ENCODE measurements at regions not wholly inside any gene's neighbourhood (a gene's known extent, or its start where the extent isn't known, plus 50 kb on each side); places are given as distances from the start of the nearest gene placed in this dataset.
"Not testable (repeated sequence)": the region's sequence is repeated elsewhere in the genome, so short reads cannot be mapped to it uniquely, and the experiment has no call there.

DNA sequence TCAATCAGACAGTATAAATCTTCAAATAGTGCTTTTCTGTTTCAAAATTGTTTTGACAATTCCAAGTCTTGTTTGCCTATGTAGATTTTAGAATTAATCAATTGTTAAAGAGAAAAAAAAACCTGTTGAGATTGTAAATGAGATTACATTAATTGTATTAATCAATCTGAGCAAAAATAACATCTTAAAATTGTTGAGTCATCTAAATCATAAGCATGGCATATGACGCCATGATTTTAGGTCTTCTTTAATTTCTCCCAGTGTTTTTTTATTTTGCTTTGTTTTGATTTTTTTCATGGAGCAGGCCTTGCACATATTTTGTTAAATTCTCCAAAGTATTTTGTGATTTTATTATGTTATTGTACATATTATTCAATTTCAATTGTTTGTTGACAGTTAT lies 988.0 kb upstream of the SEMA6A start:
- DNase-seq (ENCODE audit: insufficient read length, low spot score) (no peak), FAIRE-seq (no peak)
- TF ChIP-seq POLR2A (IDR thresholded peaks at IDR 0.05; ENCODE audit: low read depth, low read length) (no peak), PAX5 (IDR thresholded peaks at IDR 0.05; ENCODE audit: insufficient read depth, low read length, severe bottlenecking) (no peak), SPI1 (IDR thresholded peaks at IDR 0.05; ENCODE audit: low read depth, low read length) (no peak), POLR2AphosphoS5 (IDR thresholded peaks at IDR 0.05; ENCODE audit: low read depth, low read length) (no peak), TAF1 (IDR thresholded peaks at IDR 0.05; ENCODE audit: low read depth, low read length) (no peak), POU2F2 (IDR thresholded peaks at IDR 0.05; ENCODE audit: low read depth, low read length) (no peak)

DNA sequence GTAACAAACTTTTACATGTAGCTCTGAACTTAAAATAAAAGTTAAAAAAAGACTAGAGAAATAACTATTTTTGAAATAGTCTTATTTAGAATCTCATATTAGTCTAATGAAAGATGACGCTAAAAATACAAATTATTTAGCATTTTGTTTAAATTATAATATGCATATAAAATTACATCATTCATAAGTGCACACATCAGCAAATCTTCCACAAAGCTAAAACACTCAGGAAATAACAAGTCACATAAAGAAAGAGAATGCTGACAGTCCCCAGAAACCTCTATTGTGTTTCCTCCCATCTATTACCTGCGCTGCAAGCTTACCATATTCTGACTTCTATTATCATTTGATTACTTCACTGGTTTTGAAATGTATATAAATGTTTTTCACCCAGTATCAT lies 986.9 kb upstream of the SEMA6A start:
- no peak for TF ChIP-seq TAF1 (IDR thresholded peaks at IDR 0.05; ENCODE audit: low read depth, low read length)
- no peak for TF ChIP-seq SPI1 (IDR thresholded peaks at IDR 0.05; ENCODE audit: low read depth, low read length)
- no peak for TF ChIP-seq POLR2AphosphoS5 (IDR thresholded peaks at IDR 0.05; ENCODE audit: low read depth, low read length)
- no peak for TF ChIP-seq POU2F2 (IDR thresholded peaks at IDR 0.05; ENCODE audit: low read depth, low read length)
- TF ChIP-seq POLR2A (IDR thresholded peaks at IDR 0.05; ENCODE audit: low read depth, low read length) = no peak
- TF ChIP-seq PAX5 (IDR thresholded peaks at IDR 0.05; ENCODE audit: insufficient read depth, low read length, severe bottlenecking) = no peak
- FAIRE-seq = no peak
- DNase-seq (ENCODE audit: insufficient read length, low spot score) = no peak

DNA sequence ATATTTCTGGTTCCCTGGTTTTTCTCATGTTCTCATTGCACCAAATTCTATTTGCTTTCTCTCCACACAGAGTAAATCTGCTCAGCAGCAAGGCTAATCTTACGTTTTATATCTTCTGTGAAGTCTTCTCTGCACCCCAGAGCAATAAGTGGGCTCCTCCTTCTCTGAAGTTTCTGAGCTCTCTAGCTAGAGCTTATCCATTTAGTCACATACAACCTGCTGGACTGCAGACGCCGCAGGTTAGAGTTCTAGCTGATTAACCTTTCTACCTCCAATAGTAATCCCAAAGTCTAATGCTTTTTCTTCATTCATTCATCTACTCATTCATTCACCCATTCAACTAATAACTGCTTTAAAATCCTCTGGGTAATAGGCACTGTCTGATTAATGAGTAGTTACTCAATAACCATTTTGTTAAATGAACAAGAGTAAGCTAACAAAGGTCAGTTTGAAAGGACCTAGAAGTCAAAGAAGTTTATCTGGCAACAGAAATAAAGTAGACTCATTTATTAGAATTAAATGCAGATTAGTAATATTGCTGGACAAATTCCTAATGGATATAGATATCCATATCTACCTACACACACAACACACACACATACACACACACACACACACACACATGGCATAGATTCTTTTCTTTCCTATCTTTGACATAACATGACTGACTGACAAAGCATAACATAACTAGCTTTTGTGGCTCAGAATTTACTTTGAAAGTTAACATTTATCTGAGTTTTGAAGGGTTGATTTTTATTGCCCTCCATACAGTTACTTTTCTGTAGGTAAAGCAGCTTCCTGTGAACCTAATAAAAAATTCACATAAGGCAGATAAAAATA lies 984.6 kb upstream of the SEMA6A start:
- FAIRE-seq (no peak), DNase-seq (ENCODE audit: insufficient read length, low spot score) (no peak)
- TF ChIP-seq PAX5 (IDR thresholded peaks at IDR 0.05; ENCODE audit: insufficient read depth, low read length, severe bottlenecking) (no peak), SPI1 (IDR thresholded peaks at IDR 0.05; ENCODE audit: low read depth, low read length) (no peak), POLR2A (IDR thresholded peaks at IDR 0.05; ENCODE audit: low read depth, low read length) (no peak), TAF1 (IDR thresholded peaks at IDR 0.05; ENCODE audit: low read depth, low read length) (no peak), POU2F2 (IDR thresholded peaks at IDR 0.05; ENCODE audit: low read depth, low read length) (no peak), POLR2AphosphoS5 (IDR thresholded peaks at IDR 0.05; ENCODE audit: low read depth, low read length) (no peak)

DNA sequence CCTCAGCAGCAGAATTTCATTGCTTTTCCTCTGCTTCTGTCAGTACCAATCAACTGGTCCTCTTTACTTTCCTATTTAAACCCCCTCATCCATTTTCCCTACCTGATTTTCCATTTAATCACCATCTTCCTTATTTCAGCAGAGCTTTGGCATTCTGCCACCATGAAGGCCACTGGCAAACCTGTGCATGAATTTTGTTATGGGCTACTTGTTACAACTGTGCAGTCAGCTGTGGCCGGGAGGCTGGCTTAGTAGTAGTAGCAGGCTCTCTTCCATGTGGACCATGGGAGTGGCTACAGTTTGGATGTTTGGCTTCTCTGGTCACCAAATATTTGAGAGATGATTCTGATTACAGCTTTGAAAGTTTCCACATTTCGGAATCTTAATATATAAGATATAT lies 976.6 kb upstream of the SEMA6A start:
- FAIRE-seq (no peak), DNase-seq (ENCODE audit: insufficient read length, low spot score) (no peak)
- TF ChIP-seq POLR2AphosphoS5 (IDR thresholded peaks at IDR 0.05; ENCODE audit: low read depth, low read length) (no peak), SPI1 (IDR thresholded peaks at IDR 0.05; ENCODE audit: low read depth, low read length) (no peak), POLR2A (IDR thresholded peaks at IDR 0.05; ENCODE audit: low read depth, low read length) (no peak), PAX5 (IDR thresholded peaks at IDR 0.05; ENCODE audit: insufficient read depth, low read length, severe bottlenecking) (no peak), POU2F2 (IDR thresholded peaks at IDR 0.05; ENCODE audit: low read depth, low read length) (no peak), TAF1 (IDR thresholded peaks at IDR 0.05; ENCODE audit: low read depth, low read length) (no peak)

DNA sequence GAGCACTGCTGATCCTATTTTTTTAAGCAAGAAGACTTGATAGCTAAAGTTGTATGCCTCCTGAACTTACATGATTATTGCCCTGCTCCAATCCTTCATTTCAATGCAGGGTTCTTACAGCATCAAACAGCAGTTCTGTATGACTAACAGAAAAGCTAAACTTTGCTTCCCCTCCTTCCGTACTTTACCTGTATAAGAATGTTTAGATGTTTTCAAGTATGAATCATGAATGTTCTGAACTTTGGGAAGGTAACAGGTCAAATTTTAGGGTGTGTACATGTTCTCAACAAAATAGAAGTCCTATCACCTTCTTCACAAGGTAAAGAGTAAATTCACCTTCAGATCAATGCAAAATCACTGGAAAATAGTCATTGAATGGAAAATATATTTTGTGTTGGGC lies 972.6 kb upstream of the SEMA6A start:
- FAIRE-seq = no peak
- no peak for TF ChIP-seq SPI1 (IDR thresholded peaks at IDR 0.05; ENCODE audit: low read depth, low read length)
- TF ChIP-seq POLR2A (IDR thresholded peaks at IDR 0.05; ENCODE audit: low read depth, low read length) = no peak
- no peak for TF ChIP-seq PAX5 (IDR thresholded peaks at IDR 0.05; ENCODE audit: insufficient read depth, low read length, severe bottlenecking)
- no peak for TF ChIP-seq POU2F2 (IDR thresholded peaks at IDR 0.05; ENCODE audit: low read depth, low read length)
- no peak for DNase-seq (ENCODE audit: insufficient read length, low spot score)

DNA sequence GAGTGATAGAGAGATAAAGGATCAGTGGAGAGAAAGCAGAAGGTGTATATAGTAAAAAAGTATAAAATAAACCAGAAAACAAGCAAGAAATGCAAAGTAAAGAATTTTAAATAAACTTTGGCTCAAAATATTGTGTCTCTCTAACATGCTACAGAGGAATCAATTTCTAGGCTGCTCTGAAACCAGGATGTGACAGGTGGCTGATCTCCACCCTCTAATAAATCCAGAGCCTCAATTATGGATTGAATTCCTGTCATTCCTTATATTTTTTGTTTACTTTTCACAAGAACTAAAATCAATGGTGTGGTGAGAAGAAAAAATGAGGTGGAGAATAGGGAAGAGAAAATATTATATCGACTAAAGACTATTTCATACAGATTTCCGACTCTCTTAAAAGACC lies 965.1 kb upstream of the SEMA6A start:
- no peak for DNase-seq (ENCODE audit: insufficient read length, low spot score)
- no peak for FAIRE-seq
- TF ChIP-seq POLR2A (IDR thresholded peaks at IDR 0.05; ENCODE audit: low read depth, low read length) (no peak), SPI1 (IDR thresholded peaks at IDR 0.05; ENCODE audit: low read depth, low read length) (no peak), PAX5 (IDR thresholded peaks at IDR 0.05; ENCODE audit: insufficient read depth, low read length, severe bottlenecking) (no peak), TAF1 (IDR thresholded peaks at IDR 0.05; ENCODE audit: low read depth, low read length) (no peak), POU2F2 (IDR thresholded peaks at IDR 0.05; ENCODE audit: low read depth, low read length) (no peak), POLR2AphosphoS5 (IDR thresholded peaks at IDR 0.05; ENCODE audit: low read depth, low read length) (no peak)

DNA sequence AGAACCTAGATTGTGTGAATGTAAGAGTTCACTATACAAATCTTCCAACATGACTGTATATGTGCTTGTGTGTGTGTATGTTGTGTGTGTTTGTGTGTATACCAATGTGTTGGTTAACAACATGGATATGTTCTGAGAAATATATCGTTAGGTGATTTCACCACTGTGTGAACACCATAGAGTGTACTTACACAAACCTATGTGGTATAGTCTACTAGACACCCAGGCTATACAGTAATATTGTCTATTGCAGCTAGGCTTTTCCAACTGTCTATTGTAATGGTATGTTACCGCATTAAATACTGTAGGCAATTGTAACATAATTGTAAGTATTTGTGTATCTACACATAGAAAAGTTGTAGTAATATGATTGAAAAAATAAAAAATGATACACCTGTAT lies 959.2 kb upstream of the SEMA6A start:
- FAIRE-seq = no peak
- no peak for DNase-seq (ENCODE audit: insufficient read length, low spot score)
- TF ChIP-seq POLR2AphosphoS5 (IDR thresholded peaks at IDR 0.05; ENCODE audit: low read depth, low read length) = no peak
- TF ChIP-seq TAF1 (IDR thresholded peaks at IDR 0.05; ENCODE audit: low read depth, low read length) = no peak
- no peak for TF ChIP-seq POU2F2 (IDR thresholded peaks at IDR 0.05; ENCODE audit: low read depth, low read length)
- no peak for TF ChIP-seq PAX5 (IDR thresholded peaks at IDR 0.05; ENCODE audit: insufficient read depth, low read length, severe bottlenecking)
- TF ChIP-seq SPI1 (IDR thresholded peaks at IDR 0.05; ENCODE audit: low read depth, low read length) = no peak
- TF ChIP-seq POLR2A (IDR thresholded peaks at IDR 0.05; ENCODE audit: low read depth, low read length) = no peak

DNA sequence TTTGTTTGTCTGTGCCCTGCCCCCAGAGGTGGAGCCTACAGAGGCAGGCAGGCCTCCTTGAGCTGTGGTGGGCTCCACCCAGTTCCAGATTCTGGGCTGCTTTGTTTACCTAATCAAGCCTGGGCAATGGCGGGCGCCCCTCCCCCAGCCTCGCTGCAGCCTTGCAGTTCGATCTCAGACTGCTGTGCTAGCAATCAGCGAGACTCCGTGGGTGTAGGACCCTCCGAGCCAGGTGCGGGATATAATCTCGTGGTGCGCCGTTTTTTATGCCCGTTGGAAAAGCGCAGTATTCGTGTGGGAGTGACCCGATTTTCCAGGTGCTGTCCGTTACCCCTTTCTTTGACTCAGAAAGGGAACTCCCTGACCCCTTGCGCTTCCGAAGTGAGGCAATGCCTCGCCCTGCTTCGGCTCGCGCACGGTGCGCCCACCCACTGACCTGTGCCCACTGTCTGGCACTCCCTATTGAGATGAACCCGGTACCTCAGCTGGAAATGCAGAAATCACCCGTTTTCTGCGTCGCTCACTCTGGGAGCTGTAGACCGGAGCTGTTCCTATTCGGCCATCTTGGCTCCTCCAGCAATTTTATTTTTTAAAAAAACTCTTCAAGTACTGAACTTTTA lies 958.5 kb upstream of the SEMA6A start:
- not testable (repeated sequence) for DNase-seq (ENCODE audit: insufficient read length, low spot score); FAIRE-seq

DNA sequence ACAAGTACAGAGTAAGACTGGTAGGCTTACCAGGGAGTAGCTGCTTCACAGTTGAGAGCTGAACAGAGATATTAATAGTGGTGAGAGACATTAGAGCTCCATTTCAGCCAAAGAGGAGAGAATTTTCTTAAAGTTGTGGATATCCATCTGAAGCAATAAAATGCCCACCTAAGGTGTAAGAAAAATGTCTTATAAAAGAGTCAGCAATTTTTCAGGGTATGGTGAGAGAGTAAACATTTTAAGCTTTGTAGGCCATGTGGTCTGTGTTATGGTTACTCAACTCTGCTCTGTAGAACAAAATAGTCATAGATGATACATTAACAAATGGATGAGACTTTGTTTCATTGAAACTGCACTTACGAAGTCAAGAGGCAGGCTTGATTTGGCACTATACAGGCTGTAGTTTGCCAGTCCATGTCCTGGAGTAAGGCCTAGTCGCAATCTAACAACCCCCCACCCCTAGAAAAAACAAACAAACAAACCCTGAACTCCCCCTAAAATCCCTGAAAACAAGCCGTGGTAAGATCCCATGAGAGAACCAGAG lies 945.4 kb upstream of the SEMA6A start:
- DNase-seq (ENCODE audit: insufficient read length, low spot score) = no peak
- TF ChIP-seq POU2F2 (IDR thresholded peaks at IDR 0.05; ENCODE audit: low read depth, low read length) (no peak), POLR2AphosphoS5 (IDR thresholded peaks at IDR 0.05; ENCODE audit: low read depth, low read length) (no peak), TAF1 (IDR thresholded peaks at IDR 0.05; ENCODE audit: low read depth, low read length) (no peak), POLR2A (IDR thresholded peaks at IDR 0.05; ENCODE audit: low read depth, low read length) (no peak), SPI1 (IDR thresholded peaks at IDR 0.05; ENCODE audit: low read depth, low read length) (no peak), PAX5 (IDR thresholded peaks at IDR 0.05; ENCODE audit: insufficient read depth, low read length, severe bottlenecking) (no peak)
- FAIRE-seq = no peak
